ENCODE measurements at regions not wholly inside any gene's neighbourhood (a gene's known extent, or its start where the extent isn't known, plus 50 kb on each side); places are given as distances from the start of the nearest gene placed in this dataset.
"Not testable (repeated sequence)": the region's sequence is repeated elsewhere in the genome, so short reads cannot be mapped to it uniquely, and the experiment has no call there.

- H3K9me3 Mint-ChIP-seq = peaks cover 0 to 2% (median 2%) of the 10 kb centered on the region in 3 donors
- H3K27ac Mint-ChIP-seq = no peak overlapping the region
- no peak overlapping the region for H3K4me3 Mint-ChIP-seq
- H3K27me3 Mint-ChIP-seq = peaks cover 8% of the 10 kb centered on the region
- peaks cover 1% of the 10 kb centered on the region for H3K36me3 Mint-ChIP-seq
- H3K4me1 Mint-ChIP-seq = peaks cover 0 to 3% (median 0%) of the 10 kb centered on the region in 3 donors
Measured at GRCh38 chr14:97065305-97066067, 268.3 kb downstream of the VRK1 start.

GRCh38 chr14:97066068-97066899, 269.1 kb downstream of the VRK1 start:
- H3K36me3 Mint-ChIP-seq = peaks cover 1% of the 10 kb centered on the region
- peaks cover 0 to 3% (median 0%) of the 10 kb centered on the region in 3 donors for H3K4me1 Mint-ChIP-seq
- no peak overlapping the region for H3K27ac Mint-ChIP-seq
- H3K9me3 Mint-ChIP-seq = peaks cover 0 to 2% (median 2%) of the 10 kb centered on the region in 3 donors
- H3K4me3 Mint-ChIP-seq = peak overlapping the region in 1 of 4 donors; percentile 20
- H3K27me3 Mint-ChIP-seq = peaks cover 8% of the 10 kb centered on the region

- not testable (repeated sequence) for H3K4me1 Mint-ChIP-seq, H3K9me3 Mint-ChIP-seq, H3K36me3 Mint-ChIP-seq, H3K27me3 Mint-ChIP-seq, H3K27ac Mint-ChIP-seq, H3K4me3 Mint-ChIP-seq
Measured at GRCh38 chr14:97068293-97068692, 271.1 kb downstream of the VRK1 start.

DNA sequence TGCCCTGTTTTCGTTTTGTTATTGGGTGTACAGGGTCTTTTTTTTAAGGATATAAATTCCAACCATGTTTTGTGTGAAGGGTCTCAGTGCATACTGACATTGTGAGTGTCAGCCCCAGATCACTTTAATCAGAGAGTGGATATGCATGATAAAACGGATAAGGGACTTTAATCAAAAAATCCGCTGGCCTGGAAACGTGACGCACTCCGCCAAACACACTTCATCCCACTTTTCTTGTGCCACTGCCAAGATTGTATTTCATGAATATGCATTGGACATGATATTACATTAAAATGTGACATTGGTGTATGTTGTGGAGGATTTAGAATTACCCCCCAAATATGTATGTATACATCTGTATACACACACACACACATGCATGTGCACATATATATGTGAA, 273.1 kb downstream of the VRK1 start:
- peaks cover 3% of the 10 kb centered on the region for H3K27me3 Mint-ChIP-seq
- no peak overlapping the region for H3K27ac Mint-ChIP-seq
- H3K4me1 Mint-ChIP-seq = peaks cover 0 to 4% (median under 1%) of the 10 kb centered on the region in 3 donors
- H3K4me3 Mint-ChIP-seq = no peak overlapping the region
- H3K36me3 Mint-ChIP-seq = no peaks in the 10 kb centered on the region
- peaks cover 0 to 2% (median 0%) of the 10 kb centered on the region in 3 donors for H3K9me3 Mint-ChIP-seq

- Mint-ChIP-seq H3K4me3 (no peak overlapping the region), H3K27me3 (peaks cover 5% of the 10 kb centered on the region), H3K27ac (no peak overlapping the region), H3K4me1 (peaks cover 0 to 2% (median 1%) of the 10 kb centered on the region in 3 donors), H3K9me3 (no peaks in the 10 kb centered on the region), H3K36me3 (no peaks in the 10 kb centered on the region)
Measured at GRCh38 chr14:97071177-97071576, 274.0 kb downstream of the VRK1 start.

DNA sequence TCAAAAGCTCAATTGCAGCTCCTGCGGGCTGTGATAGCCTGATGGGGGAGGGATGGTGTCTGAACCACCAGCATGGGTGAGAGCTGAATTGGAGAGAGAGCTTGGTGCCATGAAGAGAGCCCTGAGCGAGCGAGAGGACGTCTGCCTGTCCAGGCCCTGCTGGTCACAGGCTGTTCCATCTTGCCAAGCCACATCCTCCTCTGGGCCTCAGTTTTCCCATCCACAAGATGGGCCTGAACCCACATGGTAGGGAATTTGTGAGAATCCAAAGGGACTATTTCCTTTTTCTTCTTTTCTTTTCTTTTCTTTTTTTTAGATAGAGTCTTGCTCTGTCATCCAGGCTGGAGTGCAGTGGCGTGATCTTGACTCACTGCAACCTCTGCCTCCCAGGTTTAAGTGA, 276.4 kb downstream of the VRK1 start:
- Mint-ChIP-seq H3K9me3 (peaks cover 0 to 3% (median 0%) of the 10 kb centered on the region in 3 donors), H3K27me3 (peaks cover 10% of the 10 kb centered on the region), H3K36me3 (no peaks in the 10 kb centered on the region), H3K27ac (no peak overlapping the region), H3K4me1 (peaks cover 0 to 5% (median 2%) of the 10 kb centered on the region in 3 donors), H3K4me3 (no peak overlapping the region)

GRCh38 chr14:97074456-97074855, 277.3 kb downstream of the VRK1 start:
- peaks cover 10% of the 10 kb centered on the region for H3K27me3 Mint-ChIP-seq
- no peak overlapping the region for H3K27ac Mint-ChIP-seq
- peaks cover 0 to 5% (median 2%) of the 10 kb centered on the region in 3 donors for H3K4me1 Mint-ChIP-seq
- peaks cover 0 to 3% (median 0%) of the 10 kb centered on the region in 3 donors for H3K9me3 Mint-ChIP-seq
- no peaks in the 10 kb centered on the region for H3K36me3 Mint-ChIP-seq
- no peak overlapping the region for H3K4me3 Mint-ChIP-seq

DNA sequence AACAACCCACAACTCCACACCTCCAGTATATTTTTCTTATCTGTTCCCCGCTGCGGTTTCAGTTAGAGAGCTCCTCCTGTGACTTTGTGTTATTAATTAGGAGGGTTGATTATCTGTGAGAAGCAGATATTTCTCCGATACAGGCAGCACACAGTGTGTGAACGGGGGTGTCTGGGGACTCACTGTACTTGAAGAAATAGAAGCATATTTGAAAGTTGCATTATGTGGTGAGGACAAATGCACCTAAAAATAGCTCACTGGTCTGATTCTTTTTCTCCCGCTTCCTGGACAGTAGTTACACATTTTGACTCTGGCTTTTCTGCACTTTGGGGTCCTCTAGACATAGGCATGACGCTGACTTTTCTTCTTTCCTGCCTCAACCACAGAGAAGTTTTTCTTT, 277.7 kb downstream of the VRK1 start:
- Mint-ChIP-seq H3K4me1 (peaks cover 0 to 5% (median 2%) of the 10 kb centered on the region in 3 donors), H3K4me3 (no peak overlapping the region), H3K27me3 (peaks cover 10% of the 10 kb centered on the region), H3K36me3 (no peaks in the 10 kb centered on the region), H3K27ac (no peak overlapping the region), H3K9me3 (peaks cover 0 to 3% (median 0%) of the 10 kb centered on the region in 3 donors)

DNA sequence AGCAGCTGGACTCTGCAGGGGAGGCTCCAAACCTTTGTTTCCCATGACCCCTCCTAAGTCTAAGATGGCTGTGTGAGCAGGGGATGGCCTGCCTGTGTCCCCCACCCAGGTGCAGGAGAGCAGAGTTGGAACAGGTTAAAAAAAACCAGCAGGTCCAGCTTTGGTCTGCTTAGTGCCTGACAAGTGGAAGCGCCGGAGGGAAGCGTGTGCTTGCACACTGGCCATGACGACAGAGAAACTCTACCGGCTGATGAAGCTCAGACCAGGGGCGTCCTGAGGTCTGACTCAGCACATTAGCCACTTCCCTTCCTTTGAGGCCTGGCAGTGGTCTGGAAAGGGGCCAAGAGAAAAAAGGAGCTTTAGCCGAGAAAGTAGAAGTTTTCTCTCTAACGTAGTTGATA, 280.1 kb downstream of the VRK1 start:
- Mint-ChIP-seq H3K36me3 (no peaks in the 10 kb centered on the region), H3K4me3 (no peak overlapping the region), H3K27ac (no peak overlapping the region), H3K27me3 (peaks cover 10% of the 10 kb centered on the region), H3K9me3 (peaks cover 0 to 3% (median 2%) of the 10 kb centered on the region in 3 donors), H3K4me1 (peaks cover 0 to 5% (median 2%) of the 10 kb centered on the region in 3 donors)

GRCh38 chr14:97077687-97078086, 280.5 kb downstream of the VRK1 start:
- Mint-ChIP-seq H3K27ac (no peak overlapping the region), H3K9me3 (peaks cover 0 to 3% (median 2%) of the 10 kb centered on the region in 3 donors), H3K27me3 (peaks cover 10% of the 10 kb centered on the region), H3K36me3 (no peaks in the 10 kb centered on the region), H3K4me3 (no peak overlapping the region), H3K4me1 (peaks cover 0 to 5% (median 2%) of the 10 kb centered on the region in 3 donors)

DNA sequence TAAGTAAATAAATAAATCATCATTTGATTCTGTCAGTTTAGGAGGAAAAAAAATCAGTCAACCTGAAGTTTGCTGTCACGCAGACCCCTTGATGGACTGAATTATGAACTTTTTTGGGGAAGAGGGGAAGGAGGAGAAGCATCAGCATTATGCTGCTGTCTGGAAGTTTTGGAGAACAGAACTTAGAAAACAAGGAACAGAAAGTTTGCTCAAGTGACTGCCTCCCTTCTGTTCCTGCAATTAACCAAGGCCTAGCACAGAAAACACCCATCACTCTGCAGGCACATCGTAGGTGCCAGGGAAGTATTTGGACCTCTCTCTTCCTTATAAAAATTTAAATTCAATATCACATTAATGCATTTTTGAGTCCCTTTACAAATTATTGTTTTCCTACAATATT, 283.8 kb downstream of the VRK1 start:
- Mint-ChIP-seq H3K4me1 (peaks cover 0 to 4% (median 0%) of the 10 kb centered on the region in 3 donors), H3K36me3 (no peaks in the 10 kb centered on the region), H3K9me3 (peaks cover 5 to 11% (median 6%) of the 10 kb centered on the region in 3 donors)

GRCh38 chr14:97095269-97095668, 298.1 kb downstream of the VRK1 start:
- Mint-ChIP-seq H3K27me3 (peaks cover 7% of the 10 kb centered on the region), H3K9me3 (no peaks in the 10 kb centered on the region), H3K27ac (no peak overlapping the region), H3K4me1 (peaks cover 0 to 2% (median 0%) of the 10 kb centered on the region in 3 donors), H3K4me3 (no peak overlapping the region), H3K36me3 (no peaks in the 10 kb centered on the region)

More for the DNA sequence above, 283.8 kb downstream of the VRK1 start:
- H3K27ac Mint-ChIP-seq = no peak overlapping the region
- no peak overlapping the region for H3K4me3 Mint-ChIP-seq
- peaks cover 8% of the 10 kb centered on the region for H3K27me3 Mint-ChIP-seq

GRCh38 chr14:97097296-97097695, 300.1 kb downstream of the VRK1 start:
- Mint-ChIP-seq H3K36me3 (no peaks in the 10 kb centered on the region), H3K4me1 (peaks cover 0 to 2% (median 0%) of the 10 kb centered on the region in 3 donors), H3K9me3 (no peaks in the 10 kb centered on the region), H3K27ac (no peak overlapping the region), H3K27me3 (peaks cover 7% of the 10 kb centered on the region), H3K4me3 (no peak overlapping the region)

DNA sequence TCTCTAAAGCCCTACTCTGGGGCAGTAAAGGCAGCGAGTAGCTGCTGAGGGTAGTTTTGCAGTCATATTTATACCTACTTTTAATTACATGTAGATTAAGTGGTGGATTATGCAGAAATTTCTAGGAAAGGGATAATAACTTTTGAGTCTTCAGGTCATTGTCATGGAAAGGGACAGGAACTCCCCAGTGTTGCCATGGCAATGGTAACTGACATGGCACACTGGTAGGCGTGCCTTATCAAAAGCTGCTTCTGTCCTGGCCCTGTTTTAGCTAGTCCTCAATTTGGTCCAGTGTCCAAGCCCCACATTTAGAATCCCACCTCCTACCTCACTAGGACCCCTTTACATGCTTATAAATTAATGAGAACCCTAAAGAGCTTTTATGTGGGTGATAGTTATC, 303.1 kb downstream of the VRK1 start:
- Mint-ChIP-seq H3K27ac (no peak overlapping the region), H3K27me3 (peaks cover 12% of the 10 kb centered on the region), H3K36me3 (no peaks in the 10 kb centered on the region), H3K4me3 (no peak overlapping the region), H3K4me1 (peaks cover 0 to 2% (median 0%) of the 10 kb centered on the region in 3 donors), H3K9me3 (no peaks in the 10 kb centered on the region)

GRCh38 chr14:97101561-97101960, 304.4 kb downstream of the VRK1 start:
- H3K27me3 Mint-ChIP-seq = peaks cover 12% of the 10 kb centered on the region
- peaks cover 0 to 5% (median 4%) of the 10 kb centered on the region in 3 donors for H3K4me1 Mint-ChIP-seq
- no peak overlapping the region for H3K4me3 Mint-ChIP-seq
- no peaks in the 10 kb centered on the region for H3K9me3 Mint-ChIP-seq
- no peak overlapping the region for H3K27ac Mint-ChIP-seq
- no peaks in the 10 kb centered on the region for H3K36me3 Mint-ChIP-seq
